Neuronal stem cell (in vitro differentiated cells): ENCODE measurements at regions not wholly inside any gene's neighbourhood (a gene's known extent, or its start where the extent isn't known, plus 50 kb on each side); places are given as distances from the start of the nearest gene placed in this dataset.

Experiments
- DNase-seq: peaks from one replicate; pipeline ENCODE4 v3.0.0-alpha.2; 2013; ENCODE audit warnings: low spot score
- H2AFZ ChIP-seq: one replicate; pipeline ENCODE4 v1.6.1; 2013; ENCODE audit warnings: mild to moderate bottlenecking, low read length, inconsistent platforms
- H2AK5ac ChIP-seq: 2 replicates; pipeline ENCODE4 v1.6.1; 2013; ENCODE audit warnings: low read depth, mild to moderate bottlenecking, inconsistent platforms, low read length, moderate library complexity, mixed read lengths
- H2BK120ac ChIP-seq: 2 replicates; pipeline ENCODE4 v1.6.1; 2013; ENCODE audit warnings: low read depth, mild to moderate bottlenecking, inconsistent platforms, low read length, moderate library complexity, mixed read lengths
- H2BK12ac ChIP-seq: one replicate; pipeline ENCODE4 v1.6.1; 2013; ENCODE audit warnings: low read length, inconsistent platforms
- H2BK15ac ChIP-seq: 2 replicates; pipeline ENCODE4 v1.6.1; 2013; ENCODE audit warnings: mild to moderate bottlenecking, low read length, inconsistent platforms, mixed read lengths
- H2BK5ac ChIP-seq: one replicate; pipeline ENCODE4 v1.6.1; 2013; ENCODE audit warnings: inconsistent platforms, mild to moderate bottlenecking, low read length, moderate library complexity
- H3K14ac ChIP-seq: one replicate; pipeline ENCODE4 v1.6.1; 2013; ENCODE audit warnings: low read length, inconsistent platforms
- H3K18ac ChIP-seq: 2 replicates; pipeline ENCODE4 v1.6.1; 2013; ENCODE audit warnings: low read length, inconsistent platforms
- H3K23ac ChIP-seq: 2 replicates; pipeline ENCODE4 v1.6.1; 2013; ENCODE audit warnings: low read depth, mild to moderate bottlenecking, mixed read lengths, low read length, inconsistent platforms; ENCODE audit not compliant: poor library complexity
- H3K27ac ChIP-seq: replicated peaks from 3 replicates; pipeline ENCODE4 v1.5.1; 2013; ENCODE audit warnings: low read length, inconsistent platforms
- H3K27me3 ChIP-seq, 3 experiments: 2 replicates each; pipeline ENCODE4 v1.6.1; 2013; ENCODE audit warnings: low read length in 3 of 3, mild to moderate bottlenecking in 2 of 3, inconsistent platforms in 1 of 3, low read depth in 1 of 3, mixed read lengths in 1 of 3, moderate library complexity in 1 of 3; ENCODE audit not compliant: control insufficient read depth in 3 of 3, insufficient read depth in 3 of 3
- H3K36me3 ChIP-seq, 2 donors: replicated peaks in 1 of 2; 2 replicates each; pipeline ENCODE4 v1.6.1; 2013; ENCODE audit warnings: low read length in 2 of 2; ENCODE audit not compliant: control insufficient read depth in 2 of 2, insufficient read depth in 2 of 2
- H3K4ac ChIP-seq: 2 replicates; pipeline ENCODE4 v1.6.1; 2013; ENCODE audit warnings: inconsistent platforms, mild to moderate bottlenecking, low read length, moderate library complexity
- H3K4me1 ChIP-seq, 2 donors: 1 replicate in 1 of 2; 2 replicates in 1 of 2; pipeline ENCODE4 v1.6.1; 2013; ENCODE audit warnings: low read length in 2 of 2, low read depth in 1 of 2; ENCODE audit not compliant: control insufficient read depth in 2 of 2, insufficient read depth in 1 of 2
- H3K4me2 ChIP-seq: one replicate; pipeline ENCODE4 v1.6.1; 2013; ENCODE audit warnings: mild to moderate bottlenecking, low read length, inconsistent platforms; ENCODE audit not compliant: insufficient read depth, poor library complexity, severe bottlenecking
- H3K4me3 ChIP-seq, 2 donors: 2 replicates each; pipeline ENCODE4 v1.5.1; 2013; ENCODE audit warnings: low read length in 2 of 2, mild to moderate bottlenecking in 2 of 2, inconsistent platforms in 1 of 2, moderate library complexity in 1 of 2
- H3K79me1 ChIP-seq: one replicate; pipeline ENCODE4 v1.6.1; 2013; ENCODE audit warnings: low read depth, mild to moderate bottlenecking, inconsistent platforms, low read length, moderate library complexity
- H3K9ac ChIP-seq: one replicate; pipeline ENCODE4 v1.6.1; 2013; ENCODE audit warnings: mild to moderate bottlenecking, low read depth, low read length, inconsistent platforms; ENCODE audit not compliant: poor library complexity
- H3K9me3 ChIP-seq, 2 donors: replicated peaks in 1 of 2; 2 replicates each; pipeline versions ENCODE3 to v1.6.1; 2013; ENCODE audit warnings: low read length in 2 of 2, mild to moderate bottlenecking in 2 of 2, inconsistent platforms in 1 of 2, low read depth in 1 of 2, mixed read lengths in 1 of 2, moderate library complexity in 1 of 2; ENCODE audit not compliant: control insufficient read depth in 2 of 2, insufficient read depth in 1 of 2
- H4K8ac ChIP-seq: one replicate; pipeline ENCODE4 v1.6.1; 2013; ENCODE audit warnings: low read depth, mild to moderate bottlenecking, inconsistent platforms, low read length, moderate library complexity
- H4K91ac ChIP-seq: one replicate; pipeline ENCODE4 v1.6.1; 2013; ENCODE audit warnings: low read length, low read depth, mild to moderate bottlenecking, inconsistent platforms; ENCODE audit not compliant: poor library complexity
- WGBS, 2 donors: extraction: QIAGEN DNeasy Blood & Tissue Kit; methylation state at CpG; one replicate each; pipeline ENCODE4 v1.1.7; 2013; ENCODE audit warnings: missing lambda C conversion rate in 2 of 2, mixed read lengths in 1 of 2; ENCODE audit not compliant: insufficient read length in 2 of 2, insufficient replicate concordance in 1 of 2; ENCODE audit errors: extremely low coverage in 2 of 2; 5-methylcytosine and 5-hydroxymethylcytosine counted together

- DNase-seq = no peak
- Histone ChIP-seq H3K9ac (peak overlapping the region; percentile 53), H3K4me1 (no peaks in the 10 kb centered on the region), H3K27me3 (no peaks in the 10 kb centered on the region), H2BK12ac (no peak overlapping the region), H2BK5ac (no peak overlapping the region), H2AK5ac (peak overlapping the region; percentile 15), H3K79me1 (no peaks in the 10 kb centered on the region), H2BK120ac (no peak overlapping the region), H3K4me3 (no peak overlapping the region), H3K9me3 (no peaks in the 10 kb centered on the region), H3K4me2 (no peak overlapping the region), H3K27ac (no peak overlapping the region), H3K23ac (peak overlapping the region; percentile 75), H4K91ac (no peak overlapping the region), H4K8ac (no peak overlapping the region), H3K36me3 (no peaks in the 10 kb centered on the region), H2AFZ (no peak overlapping the region), H2BK15ac (no peak overlapping the region), H3K4ac (no peak overlapping the region), H3K14ac (peak overlapping the region; percentile 59), H3K18ac (no peak overlapping the region)
- no CpG with 5 or more reads among the region's 4 CpGs for WGBS, 2 donors
These were observed 659.2 kb upstream of the RAB6C start for GRCh38 chr2:129320288-129320687.

GRCh38 chr2:129324349-129324748 lies 655.1 kb upstream of the RAB6C start:
- no CpG with 5 or more reads among the region's 2 CpGs for WGBS, 2 donors
- H3K36me3 ChIP-seq = no peaks in the 10 kb centered on the region
- no peak overlapping the region for H2BK15ac ChIP-seq
- peak overlapping the region; percentile 51 for H3K18ac ChIP-seq
- no peak overlapping the region for H4K8ac ChIP-seq
- peak overlapping the region; percentile 3 for H3K9ac ChIP-seq
- no peak overlapping the region for H2BK12ac ChIP-seq
- DNase-seq = no peak
- no peak overlapping the region for H2BK120ac ChIP-seq
- H3K27me3 ChIP-seq = no peaks in the 10 kb centered on the region
- H2BK5ac ChIP-seq = no peak overlapping the region
- H2AFZ ChIP-seq = no peak overlapping the region
- H2AK5ac ChIP-seq = no peak overlapping the region
- H3K14ac ChIP-seq = no peak overlapping the region
- no peak overlapping the region for H4K91ac ChIP-seq
- H3K23ac ChIP-seq = no peak overlapping the region
- no peaks in the 10 kb centered on the region for H3K4me1 ChIP-seq
- H3K27ac ChIP-seq = no peak overlapping the region
- no peak overlapping the region for H3K4me2 ChIP-seq
- H3K4me3 ChIP-seq = no peak overlapping the region
- no peak overlapping the region for H3K4ac ChIP-seq
- no peaks in the 10 kb centered on the region for H3K79me1 ChIP-seq
- H3K9me3 ChIP-seq = no peaks in the 10 kb centered on the region

GRCh38 chr2:129325151-129325550 lies 654.3 kb upstream of the RAB6C start:
- Histone ChIP-seq H3K27ac (no peak overlapping the region), H2BK5ac (no peak overlapping the region), H3K14ac (no peak overlapping the region), H2BK12ac (no peak overlapping the region), H3K4me1 (no peaks in the 10 kb centered on the region), H3K27me3 (no peaks in the 10 kb centered on the region), H2BK15ac (no peak overlapping the region), H4K8ac (no peak overlapping the region), H3K23ac (no peak overlapping the region), H4K91ac (no peak overlapping the region), H2BK120ac (no peak overlapping the region), H2AK5ac (no peak overlapping the region), H3K4ac (no peak overlapping the region), H2AFZ (no peak overlapping the region), H3K4me3 (no peak overlapping the region), H3K4me2 (no peak overlapping the region), H3K18ac (no peak overlapping the region), H3K9ac (no peak overlapping the region), H3K79me1 (no peaks in the 10 kb centered on the region), H3K9me3 (no peaks in the 10 kb centered on the region), H3K36me3 (no peaks in the 10 kb centered on the region)
- no peak for DNase-seq
- WGBS, 2 donors = no CpG with 5 or more reads among the region's 2 CpGs

- Histone ChIP-seq H2AK5ac (no peak overlapping the region), H3K27me3 (no peaks in the 10 kb centered on the region), H2BK5ac (no peak overlapping the region), H3K23ac (no peak overlapping the region), H2BK120ac (no peak overlapping the region), H3K79me1 (no peaks in the 10 kb centered on the region), H3K9me3 (no peaks in the 10 kb centered on the region), H3K14ac (no peak overlapping the region), H3K18ac (no peak overlapping the region), H2AFZ (no peak overlapping the region), H3K36me3 (no peaks in the 10 kb centered on the region), H4K91ac (no peak overlapping the region), H3K4ac (no peak overlapping the region), H3K4me3 (no peak overlapping the region), H3K4me1 (peaks cover 0 to under 1% of the 10 kb centered on the region in 2 donors), H3K9ac (no peak overlapping the region), H2BK15ac (no peak overlapping the region), H4K8ac (no peak overlapping the region), H3K27ac (no peak overlapping the region), H3K4me2 (no peak overlapping the region), H2BK12ac (no peak overlapping the region)
- no peak for DNase-seq
- no CpG with 5 or more reads among the region's 4 CpGs for WGBS, 2 donors
These were observed 649.9 kb upstream of the RAB6C start for GRCh38 chr2:129329574-129329973.
